GM12873 (cell line): ENCODE measurements at regions not wholly inside any gene's neighbourhood (a gene's known extent, or its start where the extent isn't known, plus 50 kb on each side); places are given as distances from the start of the nearest gene placed in this dataset.

Experiments used
- CTCF ChIP-seq: IDR thresholded peaks from 2 replicates; pipeline ENCODE4 v1.5.1; 2012; ENCODE audit warnings: low read depth, mild to moderate bottlenecking, moderate library complexity, low read length, control low read depth; ENCODE audit not compliant: insufficient read depth; ENCODE audit errors: missing control alignments

- TF ChIP-seq CTCF = no peak
Measured at GRCh38 chr6:137998461-137999019, 108.7 kb downstream of the PERP start.

- no peak for TF ChIP-seq CTCF
Measured at GRCh38 chr6:137999815-138000214, 107.4 kb downstream of the PERP start.

GRCh38 chr6:138000941-138001340, 106.3 kb downstream of the PERP start:
- no peak for TF ChIP-seq CTCF

GRCh38 chr6:138001750-138002349, 105.4 kb downstream of the PERP start:
- TF ChIP-seq CTCF = peak; percentile 86

GRCh38 chr6:138004430-138005287, 102.6 kb downstream of the PERP start:
- peak; percentile 54 for TF ChIP-seq CTCF

- TF ChIP-seq CTCF = no peak
Measured at GRCh38 chr6:138005846-138006245, 101.4 kb downstream of the PERP start.

- TF ChIP-seq CTCF = peak; percentile 74
Measured at GRCh38 chr6:138007014-138007472, 100.2 kb downstream of the PERP start.
